ENCODE measurements at regions not wholly inside any gene's neighbourhood (a gene's known extent, or its start where the extent isn't known, plus 50 kb on each side); places are given as distances from the start of the nearest gene placed in this dataset.

DNA sequence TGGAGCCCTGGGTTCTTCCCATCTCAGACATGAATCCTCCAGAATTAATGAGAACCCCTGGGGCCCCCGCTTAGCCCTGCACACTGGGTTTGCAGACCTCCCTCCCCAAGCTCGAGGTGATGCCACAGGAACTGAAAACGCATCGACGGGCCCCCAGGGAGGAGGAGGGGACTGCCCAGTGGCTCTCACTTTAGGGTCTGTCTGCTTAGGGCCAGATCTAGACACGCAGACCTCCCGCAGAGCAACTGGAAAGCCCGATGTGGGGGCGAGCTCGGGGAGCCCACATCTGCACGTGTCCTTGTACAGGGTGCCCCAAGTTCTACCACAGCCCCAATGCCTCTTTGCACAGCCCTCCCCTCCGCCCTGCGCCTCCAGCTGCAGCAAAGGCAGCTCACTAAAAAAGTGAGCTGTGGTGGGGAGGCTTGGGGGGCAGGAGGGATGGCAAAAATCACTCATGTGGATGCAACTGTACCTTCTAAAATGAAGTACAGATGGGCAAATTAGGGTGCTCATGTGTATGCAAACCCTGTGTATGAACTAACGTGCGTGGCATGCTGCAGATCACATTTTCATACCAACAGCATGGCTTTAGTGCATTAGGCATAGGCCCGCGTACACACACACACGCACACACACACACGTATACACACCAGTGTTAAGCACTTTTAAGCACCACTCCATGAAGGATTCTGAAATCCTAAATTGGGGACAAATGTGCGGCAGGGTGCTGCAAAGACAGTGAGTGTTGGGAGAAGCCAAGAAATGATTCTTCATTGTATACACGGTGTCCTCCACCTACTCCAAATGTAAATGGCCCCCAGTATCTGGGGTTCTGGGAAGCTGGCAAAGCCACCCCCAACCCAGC is 99.9 kb upstream of the MAP1LC3B2 start:
- POLR2A ChIA-PET, result no interaction called here

DNA sequence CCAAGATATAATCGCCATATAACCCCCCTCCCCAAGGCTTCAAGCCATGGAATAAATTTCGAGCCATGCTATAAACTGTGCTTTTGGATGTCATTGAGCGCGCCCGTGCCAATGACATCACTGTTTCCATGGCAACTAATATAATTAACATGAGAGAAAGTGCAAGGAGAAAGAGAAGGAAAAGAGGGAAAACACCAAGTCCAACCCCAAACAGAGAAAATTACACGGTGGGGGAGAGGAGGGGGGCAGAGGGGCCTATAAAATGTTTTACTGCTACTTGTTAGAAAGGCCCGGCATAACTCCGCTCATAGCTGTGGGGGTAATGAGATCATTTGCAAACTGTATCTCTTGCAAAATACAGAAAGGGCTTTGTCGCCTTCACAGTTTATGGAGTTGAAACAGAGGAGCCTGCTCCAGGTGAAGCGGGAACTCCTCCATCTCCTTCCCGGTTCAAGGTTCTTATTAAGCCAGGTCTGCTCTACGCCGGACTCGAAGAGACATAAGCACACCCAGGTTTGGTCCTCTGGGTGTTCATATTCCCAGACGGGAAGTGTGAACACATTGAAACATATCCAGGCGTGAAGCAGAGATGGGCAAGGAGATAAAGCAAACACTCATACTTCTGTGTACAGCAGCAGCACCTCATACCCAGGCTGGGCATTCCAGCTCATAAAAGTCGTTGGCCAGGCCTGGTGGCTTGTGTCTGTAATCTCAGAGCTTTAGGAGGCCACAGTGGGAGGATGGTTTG is 99.1 kb upstream of the MAP1LC3B2 start:
- no peak overlapping the region for H3K27ac Mint-ChIP-seq

More for the DNA sequence above, 99.9 kb upstream of the MAP1LC3B2 start:
- ATAC-seq (no peak), DNase-seq (no peak)
- H3K36me3 Mint-ChIP-seq (ENCODE audit: low read depth), result no peaks in the 10 kb centered on the region
- H3K4me3 Mint-ChIP-seq, result no peak overlapping the region
- H3K4me1 Mint-ChIP-seq (ENCODE audit: low read depth), result no peaks in the 10 kb centered on the region
- CTCF ChIA-PET, result no interaction called here
- no peaks in the 10 kb centered on the region for H3K27me3 Mint-ChIP-seq
- TF ChIP-seq, protein P1, sequence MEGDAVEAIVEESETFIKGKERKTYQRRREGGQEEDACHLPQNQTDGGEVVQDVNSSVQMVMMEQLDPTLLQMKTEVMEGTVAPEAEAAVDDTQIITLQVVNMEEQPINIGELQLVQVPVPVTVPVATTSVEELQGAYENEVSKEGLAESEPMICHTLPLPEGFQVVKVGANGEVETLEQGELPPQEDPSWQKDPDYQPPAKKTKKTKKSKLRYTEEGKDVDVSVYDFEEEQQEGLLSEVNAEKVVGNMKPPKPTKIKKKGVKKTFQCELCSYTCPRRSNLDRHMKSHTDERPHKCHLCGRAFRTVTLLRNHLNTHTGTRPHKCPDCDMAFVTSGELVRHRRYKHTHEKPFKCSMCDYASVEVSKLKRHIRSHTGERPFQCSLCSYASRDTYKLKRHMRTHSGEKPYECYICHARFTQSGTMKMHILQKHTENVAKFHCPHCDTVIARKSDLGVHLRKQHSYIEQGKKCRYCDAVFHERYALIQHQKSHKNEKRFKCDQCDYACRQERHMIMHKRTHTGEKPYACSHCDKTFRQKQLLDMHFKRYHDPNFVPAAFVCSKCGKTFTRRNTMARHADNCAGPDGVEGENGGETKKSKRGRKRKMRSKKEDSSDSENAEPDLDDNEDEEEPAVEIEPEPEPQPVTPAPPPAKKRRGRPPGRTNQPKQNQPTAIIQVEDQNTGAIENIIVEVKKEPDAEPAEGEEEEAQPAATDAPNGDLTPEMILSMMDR (IDR thresholded peaks at IDR 0.05), result no peak
- H3K27ac Mint-ChIP-seq, result no peak overlapping the region
- no peaks in the 10 kb centered on the region for H3K9me3 Mint-ChIP-seq
- intact Hi-C loops (cut with micrococcal nuclease), result no loop called here

DNA sequence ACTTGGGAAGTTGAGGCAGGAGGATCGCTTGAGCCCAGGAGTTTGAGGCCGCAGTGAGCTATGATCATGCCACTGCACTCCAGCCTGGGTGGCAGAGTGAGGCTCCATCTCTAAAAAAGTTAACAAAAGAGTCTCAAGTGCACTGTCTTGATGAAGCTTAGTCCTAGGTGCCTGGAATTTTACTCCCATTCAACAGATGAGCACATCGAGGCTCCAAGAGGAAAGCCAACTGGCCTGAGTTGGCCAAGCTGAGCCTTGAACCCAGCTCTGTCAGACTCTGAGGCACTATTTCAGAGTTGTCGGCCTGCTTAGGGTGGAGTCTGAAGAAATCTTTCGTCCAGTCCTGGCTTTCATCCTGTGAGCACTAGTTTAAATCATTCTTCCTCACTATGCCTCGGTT is 98.1 kb upstream of the MAP1LC3B2 start:
- Mint-ChIP-seq H3K27me3 (no peaks in the 10 kb centered on the region), H3K27ac (no peak overlapping the region), H3K4me3 (no peak overlapping the region), H3K36me3 (ENCODE audit: low read depth) (no peaks in the 10 kb centered on the region), H3K9me3 (no peaks in the 10 kb centered on the region), H3K4me1 (ENCODE audit: low read depth) (no peaks in the 10 kb centered on the region)
- CTCF ChIA-PET, result no interaction called here
- ATAC-seq, result no peak
- DNase-seq, result no peak
- intact Hi-C loops (cut with micrococcal nuclease), result no loop called here
- TF ChIP-seq, protein P1 (IDR thresholded peaks at IDR 0.05), result no peak
- POLR2A ChIA-PET, result no interaction called here

More for the DNA sequence above, 99.1 kb upstream of the MAP1LC3B2 start:
- intact Hi-C loops (cut with micrococcal nuclease), result no loop called here
- CTCF ChIA-PET, result no interaction called here
- Mint-ChIP-seq H3K36me3 (ENCODE audit: low read depth) (no peaks in the 10 kb centered on the region), H3K27me3 (no peaks in the 10 kb centered on the region), H3K4me3 (no peak overlapping the region), H3K4me1 (ENCODE audit: low read depth) (no peaks in the 10 kb centered on the region), H3K9me3 (no peaks in the 10 kb centered on the region)
- POLR2A ChIA-PET, result no interaction called here
- DNase-seq (no peak), ATAC-seq (no peak)
- TF ChIP-seq, protein P1 (IDR thresholded peaks at IDR 0.05), result no peak

DNA sequence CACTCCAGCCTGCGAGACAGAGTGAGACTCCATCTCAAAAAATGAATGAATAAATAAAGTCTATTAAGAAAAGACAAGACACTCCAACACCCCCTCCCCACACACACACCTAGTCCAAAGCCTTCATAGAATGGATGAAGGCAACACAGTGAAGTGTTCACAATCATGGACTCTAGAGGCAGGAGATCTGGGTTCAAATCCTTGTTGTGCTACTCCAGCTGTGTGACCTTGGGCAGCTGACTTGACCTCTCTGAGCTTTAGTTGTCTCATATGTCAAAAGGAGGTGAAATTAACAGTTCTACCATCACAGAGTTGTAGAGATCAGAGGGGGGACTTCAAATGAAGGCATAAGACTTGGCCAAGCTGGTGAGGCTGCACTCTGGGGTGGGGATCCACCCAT is 95.8 kb upstream of the MAP1LC3B2 start:
- intact Hi-C loops (cut with micrococcal nuclease), result no loop called here
- no peak for DNase-seq
- ChIA-PET POLR2A (interaction anchor here (0.6 kb wide), 1 partner anchor 143 kb away, joined by 5 read pairs; no protein-coding TSS in a partner anchor), CTCF (no interaction called here)
- no peak overlapping the region for H3K27ac Mint-ChIP-seq
- H3K9me3 Mint-ChIP-seq, result no peaks in the 10 kb centered on the region
- no peaks in the 10 kb centered on the region for H3K36me3 Mint-ChIP-seq (ENCODE audit: low read depth)
- H3K4me3 Mint-ChIP-seq, result no peak overlapping the region
- no peak for ATAC-seq
- no peaks in the 10 kb centered on the region for H3K4me1 Mint-ChIP-seq (ENCODE audit: low read depth)
- TF ChIP-seq, protein P1 (IDR thresholded peaks at IDR 0.05), result no peak
- no peaks in the 10 kb centered on the region for H3K27me3 Mint-ChIP-seq

DNA sequence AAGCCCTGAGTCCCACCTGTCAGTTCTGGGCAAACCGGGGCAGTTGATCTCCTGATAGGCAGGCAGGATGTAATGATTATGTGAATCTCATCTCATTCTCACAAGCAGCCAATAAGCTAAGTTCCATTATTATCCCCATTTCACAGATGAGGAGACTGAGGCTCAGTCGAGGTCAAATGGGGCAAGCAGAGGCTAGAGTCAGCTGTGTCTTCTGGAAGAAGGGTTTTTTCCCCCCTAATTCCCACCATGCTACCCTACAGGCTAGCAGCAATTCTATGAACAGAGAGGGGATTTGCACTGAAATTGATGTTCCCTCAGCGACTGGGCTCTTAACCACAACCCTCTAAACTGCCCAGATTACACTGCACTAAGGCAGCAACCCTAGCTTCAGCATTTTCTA is 93.8 kb upstream of the MAP1LC3B2 start:
- H3K36me3 Mint-ChIP-seq (ENCODE audit: low read depth), result no peaks in the 10 kb centered on the region
- ATAC-seq (no peak), DNase-seq (no peak)
- H3K27ac Mint-ChIP-seq, result no peak overlapping the region
- H3K9me3 Mint-ChIP-seq, result no peaks in the 10 kb centered on the region
- CTCF ChIA-PET, result no interaction called here
- TF ChIP-seq, protein P1 (IDR thresholded peaks at IDR 0.05), result no peak
- POLR2A ChIA-PET, result no interaction called here
- no peak overlapping the region for H3K4me3 Mint-ChIP-seq
- no peaks in the 10 kb centered on the region for H3K27me3 Mint-ChIP-seq
- H3K4me1 Mint-ChIP-seq (ENCODE audit: low read depth), result no peaks in the 10 kb centered on the region
- intact Hi-C loops (cut with micrococcal nuclease), result no loop called here
